HG03378 (cell line): ENCODE measurements at regions not wholly inside any gene's neighbourhood (a gene's known extent, or its start where the extent isn't known, plus 50 kb on each side); places are given as distances from the start of the nearest gene placed in this dataset.
"Not testable (repeated sequence)": the region's sequence is repeated elsewhere in the genome, so short reads cannot be mapped to it uniquely, and the experiment has no call there.

Experiments
- ATAC-seq: cut with Tn5 transposase; IDR thresholded peaks from one replicate; pipeline ENCODE4 v1.9.1; 2021; ENCODE audit warnings: mild to moderate bottlenecking, moderate library complexity; ENCODE audit not compliant: unreplicated experiment

GRCh38 chr2:34892256-34892655 lies 1293.2 kb upstream of the FAM98A start:
- ATAC-seq: no peak

DNA sequence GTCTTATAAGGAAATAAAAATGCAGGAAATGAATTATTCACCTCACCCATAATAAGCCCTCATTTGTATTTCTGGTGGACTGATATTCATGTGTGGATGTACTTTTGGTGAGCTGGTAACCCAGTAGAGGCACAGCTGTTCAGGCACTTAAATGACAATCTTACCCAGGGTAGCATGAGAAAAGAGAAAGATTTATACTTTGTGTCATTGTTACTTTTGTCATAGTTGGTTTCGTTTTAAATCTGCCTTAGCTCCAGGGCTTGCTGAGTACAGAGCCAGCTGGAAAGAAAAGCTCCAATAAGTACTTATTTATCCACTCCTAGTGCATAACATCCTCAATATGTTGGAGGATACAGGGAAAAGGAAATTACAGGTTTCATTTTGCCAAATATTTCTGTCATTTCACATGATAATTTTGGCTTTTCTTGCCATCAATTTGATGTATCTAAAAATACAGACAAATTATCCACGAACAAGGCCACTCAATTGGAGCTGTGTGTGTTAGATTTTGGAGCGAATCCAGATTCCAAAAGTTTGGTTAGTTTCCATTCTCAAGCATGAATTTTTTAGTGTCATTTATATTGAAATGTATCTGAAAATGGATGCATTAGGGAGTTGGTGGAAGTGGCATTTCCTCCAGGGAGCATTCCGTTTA lies 1276.1 kb upstream of the FAM98A start:
- ATAC-seq: no peak

- ATAC-seq: no peak
Measured at GRCh38 chr2:34853646-34854045, 1254.5 kb upstream of the FAM98A start.

DNA sequence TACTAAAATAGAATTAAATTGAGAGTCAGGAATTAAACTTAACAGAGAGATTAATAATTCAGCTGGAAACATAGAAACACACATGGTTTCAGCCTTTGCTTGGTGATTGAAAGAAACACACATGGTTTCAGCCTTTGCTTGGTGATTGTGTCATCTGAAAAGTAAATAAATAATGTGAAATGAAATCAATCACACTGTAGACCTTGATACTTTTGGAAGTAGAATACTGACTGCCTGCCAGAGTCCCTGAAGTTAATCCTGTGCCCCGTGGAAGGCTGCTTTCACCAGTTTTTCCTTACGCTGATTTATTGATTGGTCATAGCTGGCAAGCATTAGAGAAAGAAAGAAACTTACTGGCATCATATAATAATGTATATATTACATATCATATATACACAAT lies 1252.7 kb upstream of the FAM98A start:
- no peak for ATAC-seq

DNA sequence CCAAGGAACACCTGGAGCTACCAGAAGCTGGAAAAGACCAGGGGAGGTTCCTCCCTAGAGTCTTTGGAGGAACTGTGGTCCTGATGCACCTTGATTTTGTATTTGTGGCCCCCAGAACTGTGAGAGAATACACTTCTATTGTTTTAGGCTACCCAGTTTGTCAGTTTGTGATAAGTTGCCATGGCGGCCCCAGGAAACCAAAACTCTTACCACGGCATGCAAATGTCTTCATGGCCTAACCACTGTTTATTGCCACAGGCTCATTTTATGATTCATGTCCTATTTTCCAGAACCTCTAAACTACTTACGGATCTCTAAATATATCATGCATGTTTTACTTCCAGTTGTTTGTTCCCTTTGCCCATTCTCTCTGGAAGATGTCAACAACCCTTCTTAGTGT lies 1250.7 kb upstream of the FAM98A start:
- no peak for ATAC-seq

DNA sequence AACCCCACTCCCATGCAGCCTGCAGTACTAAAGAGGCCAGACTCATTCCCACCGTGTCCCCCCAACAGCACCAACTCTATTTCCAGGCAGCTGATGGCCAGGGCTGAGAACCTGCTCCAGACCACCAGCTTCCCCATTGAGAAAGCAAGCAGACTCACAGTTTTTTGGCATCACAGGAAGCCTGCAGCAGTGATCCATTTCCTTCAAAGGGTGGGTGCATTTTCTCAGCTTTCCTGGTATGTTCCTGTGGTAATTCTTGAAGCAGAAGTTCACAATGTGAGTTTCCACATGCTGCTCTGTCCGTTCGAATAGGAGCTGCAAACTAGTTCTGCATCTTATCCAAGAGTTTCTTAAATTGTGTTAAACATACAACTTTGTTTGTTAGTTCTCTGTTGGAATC lies 1249.6 kb upstream of the FAM98A start:
- ATAC-seq: no peak

DNA sequence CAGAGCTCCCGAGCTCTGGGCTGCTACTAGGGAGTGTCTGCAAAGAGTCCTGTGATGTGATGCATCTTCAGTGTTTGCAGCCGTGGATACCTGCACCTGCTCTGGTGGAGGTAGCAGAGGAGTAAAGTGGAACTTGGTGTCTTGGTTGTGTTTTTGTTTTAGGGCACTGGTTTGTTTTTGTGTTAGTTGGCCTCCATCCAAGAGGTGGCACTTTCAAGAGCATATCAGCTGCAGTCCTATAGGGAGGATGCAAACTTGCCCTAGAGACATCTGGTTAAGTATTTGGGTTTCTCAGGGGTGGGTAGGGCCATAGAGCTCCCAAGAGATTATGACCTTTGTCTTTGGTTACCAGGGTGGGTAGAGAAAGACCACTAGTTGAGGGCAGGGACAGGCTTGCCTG lies 1249.0 kb upstream of the FAM98A start:
- no peak for ATAC-seq

- ATAC-seq: no peak
Measured at GRCh38 chr2:34844629-34845028, 1245.5 kb upstream of the FAM98A start.

GRCh38 chr2:34838408-34838807 lies 1239.3 kb upstream of the FAM98A start:
- no peak for ATAC-seq

- ATAC-seq: no peak
Measured at GRCh38 chr2:34836361-34836760, 1237.3 kb upstream of the FAM98A start.

DNA sequence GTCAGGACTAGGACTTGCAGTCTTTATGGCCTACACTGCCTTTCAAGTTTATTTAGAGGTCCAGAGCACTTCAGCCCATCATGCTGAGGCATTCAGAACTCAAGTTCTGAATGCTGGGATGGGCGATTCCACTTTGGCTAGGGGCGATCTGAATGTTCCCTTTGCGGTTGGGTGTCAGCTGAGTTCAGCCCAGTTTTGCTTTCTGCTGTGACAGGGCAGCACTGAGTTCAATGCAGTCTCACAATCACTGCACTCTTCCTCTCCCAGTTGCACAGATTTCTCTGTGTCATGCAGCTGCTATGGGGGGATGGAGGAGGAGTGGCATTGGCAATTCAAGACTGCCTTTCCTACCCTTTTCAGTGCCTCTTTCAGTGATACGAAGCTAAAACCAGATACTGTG lies 1232.0 kb upstream of the FAM98A start:
- ATAC-seq: no peak

GRCh38 chr2:34828481-34828880 lies 1229.4 kb upstream of the FAM98A start:
- no peak for ATAC-seq

- no peak for ATAC-seq
Measured at GRCh38 chr2:34827398-34827797, 1228.3 kb upstream of the FAM98A start.

DNA sequence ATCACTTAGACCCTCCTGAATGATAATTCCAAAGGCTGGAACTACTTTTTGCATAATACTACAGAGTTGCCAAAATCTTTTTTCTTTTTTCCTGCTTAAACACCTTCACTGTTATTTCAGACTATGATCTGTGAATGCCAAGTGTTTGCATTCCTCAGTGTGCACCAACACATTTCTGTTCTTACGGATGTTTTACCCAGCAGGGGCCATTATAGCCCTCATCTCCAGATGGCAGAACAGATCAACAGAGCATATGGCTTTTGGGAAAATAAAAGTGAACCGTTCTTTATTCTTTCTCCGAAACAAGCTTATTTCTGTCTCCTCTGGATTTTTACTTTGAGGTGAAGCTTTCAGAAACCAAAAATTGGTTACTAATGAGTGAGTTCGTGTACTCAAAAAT lies 1226.6 kb upstream of the FAM98A start:
- no peak for ATAC-seq

DNA sequence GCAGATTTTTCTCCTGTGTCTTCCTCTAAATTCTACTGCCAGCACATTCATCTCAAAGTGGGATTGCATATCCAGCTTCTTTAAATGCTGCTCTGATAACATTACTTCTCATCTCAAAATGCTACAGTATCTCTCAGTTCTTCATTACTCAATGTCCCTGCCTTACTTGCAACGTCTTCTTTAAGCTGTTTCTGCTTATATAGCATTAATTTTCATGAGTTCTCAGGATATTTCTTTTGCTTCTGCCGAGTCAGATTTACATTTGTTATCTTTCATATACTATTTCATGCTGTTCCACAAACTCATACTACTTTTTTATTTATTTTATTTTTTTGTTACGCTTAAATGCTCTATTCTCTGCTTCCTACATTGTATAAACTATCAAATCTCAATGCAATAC lies 1223.5 kb upstream of the FAM98A start:
- ATAC-seq: no peak

DNA sequence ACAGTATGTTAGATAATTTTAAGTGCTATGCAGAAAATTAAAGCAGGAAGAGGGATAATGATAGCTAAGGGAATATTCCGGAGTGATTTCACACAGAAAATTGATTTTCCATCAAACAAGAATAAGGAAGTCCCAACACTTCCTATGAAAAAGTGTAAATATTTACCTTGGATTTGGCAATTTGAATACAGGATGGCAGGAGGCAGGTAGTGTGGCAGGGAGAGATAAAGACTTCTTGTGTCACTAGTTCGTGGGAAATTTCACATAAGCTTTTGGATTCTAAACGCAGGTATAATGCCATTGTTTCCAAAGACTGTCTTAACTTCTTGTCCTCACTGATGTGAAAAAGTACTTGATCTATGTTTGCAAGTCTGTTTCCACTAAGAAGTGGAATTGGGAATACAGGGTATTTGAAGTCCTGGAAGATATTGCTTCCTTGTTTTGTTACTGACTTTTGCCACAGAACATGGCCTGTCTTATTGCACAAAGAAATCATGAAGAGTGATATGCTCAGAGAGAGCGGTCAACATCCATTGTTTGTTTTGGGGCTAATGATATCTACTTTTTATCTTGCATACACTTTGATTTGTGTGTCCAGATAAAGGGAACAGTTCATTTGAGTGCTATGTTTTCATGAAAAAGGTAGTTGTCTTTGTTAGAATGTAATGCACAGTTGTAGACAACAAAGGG lies 1216.1 kb upstream of the FAM98A start:
- no peak for ATAC-seq

DNA sequence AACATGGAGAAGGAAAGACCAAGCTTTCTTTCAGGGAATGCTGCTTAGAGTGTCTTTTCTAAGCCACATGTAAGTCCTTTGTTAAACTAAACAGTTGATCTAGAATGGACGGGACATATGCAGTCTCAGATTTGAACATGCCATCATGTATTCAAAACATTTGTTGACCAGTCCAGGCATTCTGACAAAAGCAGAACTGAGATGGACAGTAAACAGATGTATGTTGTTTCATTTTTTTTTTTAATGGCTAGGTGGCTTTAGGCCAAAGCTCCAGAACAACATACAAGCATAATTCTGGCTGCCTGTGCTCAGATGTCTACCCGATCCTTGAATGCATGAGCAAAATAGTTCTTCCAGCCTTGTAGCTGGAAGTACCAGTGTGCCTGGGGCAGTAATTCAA lies 1211.4 kb upstream of the FAM98A start:
- no peak for ATAC-seq

DNA sequence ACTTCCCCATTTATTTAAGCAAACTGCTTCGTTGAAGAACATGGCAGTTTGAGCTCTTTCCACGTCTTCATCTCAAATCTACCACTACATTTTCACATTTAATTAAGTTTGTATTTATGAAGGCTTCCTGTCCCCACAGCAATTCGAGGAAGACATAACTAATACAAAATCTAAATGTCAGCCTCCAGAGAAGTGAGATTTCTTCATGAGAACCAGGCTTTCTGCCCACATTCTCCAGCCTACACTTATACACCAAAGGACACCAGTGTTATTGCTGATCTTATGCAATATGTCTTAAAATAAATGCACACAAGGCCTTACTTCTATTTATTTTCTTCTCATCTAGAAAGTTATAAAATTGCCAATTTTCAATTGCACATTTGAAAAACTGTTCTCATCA lies 1209.3 kb upstream of the FAM98A start:
- ATAC-seq: no peak

- ATAC-seq: no peak
Measured at GRCh38 chr2:34806891-34807290, 1207.8 kb upstream of the FAM98A start.

DNA sequence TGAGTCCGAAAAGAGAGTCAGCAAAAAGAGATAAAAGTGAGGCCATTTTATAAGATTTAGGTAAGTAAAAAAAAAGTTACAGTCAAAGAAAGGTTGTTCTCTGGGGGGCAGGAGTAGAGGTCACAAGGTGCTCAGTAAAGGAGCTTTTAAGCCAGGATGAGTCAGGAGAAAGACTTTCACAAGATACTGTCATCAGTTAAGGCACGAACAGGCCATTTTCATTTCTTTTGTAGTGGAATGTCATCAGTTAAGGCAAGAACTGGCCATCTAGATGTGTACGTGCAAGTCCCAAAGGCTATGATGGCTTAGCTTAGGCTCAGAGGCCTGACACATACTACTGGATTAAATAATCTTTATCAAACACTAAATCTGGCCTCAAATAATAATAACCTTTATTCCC lies 1207.3 kb upstream of the FAM98A start:
- ATAC-seq: no peak

GRCh38 chr2:34799556-34799955 lies 1200.5 kb upstream of the FAM98A start:
- no peak for ATAC-seq

- ATAC-seq: not testable (repeated sequence)
Measured at GRCh38 chr2:34795586-34795985, 1196.5 kb upstream of the FAM98A start.

- ATAC-seq: no peak
Measured at GRCh38 chr2:34789169-34789568, 1190.1 kb upstream of the FAM98A start.
